C4-2B (cell line): ENCODE measurements at regions not wholly inside any gene's neighbourhood (a gene's known extent, or its start where the extent isn't known, plus 50 kb on each side); places are given as distances from the start of the nearest gene placed in this dataset.

Experiments
- ZFX ChIP-seq: fragments of 450-650 bp; IDR thresholded peaks from 2 replicates; pipeline ENCODE4 v1.6.1; 2017
- TF ChIP-seq, protein P1 (sequence below): fragments of 450-650 bp; conservative IDR thresholded peaks from 2 replicates; pipeline ENCODE4 v1.5.1; 2017; ENCODE audit warnings: mild to moderate bottlenecking

DNA sequence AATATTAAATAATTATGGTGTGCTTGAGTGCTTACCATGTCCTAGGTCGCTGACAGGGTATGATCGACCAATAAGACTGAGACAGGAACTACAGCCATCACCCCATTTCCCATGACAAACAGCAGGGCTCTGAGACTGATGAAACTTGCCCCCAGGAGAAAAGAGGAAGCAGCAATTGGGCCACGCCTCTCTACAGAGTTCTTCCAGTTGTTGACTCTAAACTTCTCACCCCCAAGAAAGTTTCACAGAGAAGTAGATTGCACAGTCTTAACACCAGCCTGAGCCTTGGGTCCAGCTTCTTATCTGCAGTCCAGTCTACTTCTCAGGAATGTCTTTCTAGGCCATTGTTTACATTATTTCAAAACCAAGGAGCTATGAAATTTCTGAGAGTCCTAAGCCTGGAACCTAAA is 182.2 kb upstream of the ANKRD55 start:
- TF ChIP-seq, protein P1, sequence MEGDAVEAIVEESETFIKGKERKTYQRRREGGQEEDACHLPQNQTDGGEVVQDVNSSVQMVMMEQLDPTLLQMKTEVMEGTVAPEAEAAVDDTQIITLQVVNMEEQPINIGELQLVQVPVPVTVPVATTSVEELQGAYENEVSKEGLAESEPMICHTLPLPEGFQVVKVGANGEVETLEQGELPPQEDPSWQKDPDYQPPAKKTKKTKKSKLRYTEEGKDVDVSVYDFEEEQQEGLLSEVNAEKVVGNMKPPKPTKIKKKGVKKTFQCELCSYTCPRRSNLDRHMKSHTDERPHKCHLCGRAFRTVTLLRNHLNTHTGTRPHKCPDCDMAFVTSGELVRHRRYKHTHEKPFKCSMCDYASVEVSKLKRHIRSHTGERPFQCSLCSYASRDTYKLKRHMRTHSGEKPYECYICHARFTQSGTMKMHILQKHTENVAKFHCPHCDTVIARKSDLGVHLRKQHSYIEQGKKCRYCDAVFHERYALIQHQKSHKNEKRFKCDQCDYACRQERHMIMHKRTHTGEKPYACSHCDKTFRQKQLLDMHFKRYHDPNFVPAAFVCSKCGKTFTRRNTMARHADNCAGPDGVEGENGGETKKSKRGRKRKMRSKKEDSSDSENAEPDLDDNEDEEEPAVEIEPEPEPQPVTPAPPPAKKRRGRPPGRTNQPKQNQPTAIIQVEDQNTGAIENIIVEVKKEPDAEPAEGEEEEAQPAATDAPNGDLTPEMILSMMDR = no peak
- no peak for TF ChIP-seq ZFX
